LNCaP clone FGC (cell line): ENCODE measurements at regions not wholly inside any gene's neighbourhood (a gene's known extent, or its start where the extent isn't known, plus 50 kb on each side); places are given as distances from the start of the nearest gene placed in this dataset.

Experiments used
- DNase-seq: peaks from one replicate; pipeline ENCODE4 v3.0.0-alpha.2; 2011; ENCODE audit warnings: low read depth
- H3K4me3 ChIP-seq: 2 replicates; pipeline ENCODE4 v1.5.1; 2011; ENCODE audit warnings: mild to moderate bottlenecking, low read depth, low read length, control low read depth
- CTCF ChIP-seq: IDR thresholded peaks from 2 replicates; pipeline ENCODE4 v1.5.1; 2012; ENCODE audit warnings: mild to moderate bottlenecking; ENCODE audit not compliant: control insufficient read depth, insufficient read depth; ENCODE audit errors: extremely low read depth

DNA sequence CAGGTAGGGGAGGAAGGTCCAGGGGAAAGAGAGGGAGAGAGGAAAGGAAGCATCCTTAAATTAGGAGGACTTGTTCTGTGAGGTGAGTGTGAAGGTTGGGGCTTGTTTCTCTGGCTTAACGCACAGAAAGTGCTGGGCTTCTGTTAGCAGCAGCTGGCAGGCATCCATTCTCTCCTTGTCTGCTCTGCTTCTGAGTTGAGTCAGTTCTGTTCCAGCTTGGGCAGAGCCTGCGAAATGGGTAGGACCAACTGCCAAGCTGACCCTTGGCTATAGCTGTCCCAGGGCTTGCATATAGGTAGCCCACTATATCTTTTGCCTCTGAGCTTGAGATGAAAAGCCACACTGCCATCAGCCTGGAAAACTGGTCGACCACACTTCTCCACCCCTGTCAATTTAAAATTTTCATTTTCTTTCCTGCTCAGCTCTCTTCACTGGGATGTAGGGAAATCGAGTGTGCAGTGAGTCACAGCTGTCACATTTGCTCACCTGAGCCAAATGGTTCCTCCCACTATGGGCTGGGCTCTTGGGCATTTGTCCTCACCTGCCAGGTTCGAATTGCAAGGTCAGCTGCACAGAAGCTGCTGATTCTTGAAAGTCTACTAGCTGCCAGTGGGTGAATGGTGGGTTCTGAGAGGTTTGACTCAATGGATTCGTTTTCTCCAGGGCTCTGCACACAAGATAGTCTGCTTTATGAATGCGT lies 256.4 kb upstream of the PWP1 start:
- H3K4me3 ChIP-seq, result no peak overlapping the region
- DNase-seq, result peak; percentile 23
- TF ChIP-seq CTCF, result no peak

DNA sequence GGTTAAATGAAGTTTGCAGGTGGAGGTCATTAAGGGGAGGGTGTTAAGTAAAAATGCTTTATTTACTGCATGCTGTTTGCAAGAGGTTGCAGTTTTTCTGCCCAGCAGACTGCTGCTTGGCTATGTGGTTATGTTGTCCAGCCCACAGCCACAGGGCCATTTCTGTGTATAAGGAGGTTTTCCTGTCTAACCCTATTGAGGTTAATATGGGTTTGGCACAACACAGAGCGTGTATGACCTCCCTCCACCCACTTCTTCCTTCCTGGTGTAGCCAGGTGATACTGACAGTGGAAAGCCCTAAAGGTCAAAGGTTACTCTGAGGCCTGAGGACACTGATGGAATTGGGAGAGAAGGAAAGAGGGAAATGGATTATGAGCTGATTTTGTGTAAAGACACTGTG lies 253.7 kb upstream of the PWP1 start:
- DNase-seq, result no peak
- no peak for TF ChIP-seq CTCF
- H3K4me3 ChIP-seq, result no peak overlapping the region

GRCh38 chr12:107435072-107435471 lies 250.5 kb upstream of the PWP1 start:
- no peak overlapping the region for H3K4me3 ChIP-seq
- no peak for TF ChIP-seq CTCF
- no peak for DNase-seq

GRCh38 chr12:107435520-107435919 lies 250.1 kb upstream of the PWP1 start:
- TF ChIP-seq CTCF, result no peak
- DNase-seq, result no peak
- H3K4me3 ChIP-seq, result no peak overlapping the region

- no peak for DNase-seq
- H3K4me3 ChIP-seq, result no peak overlapping the region
- no peak for TF ChIP-seq CTCF
These were observed 249.2 kb upstream of the PWP1 start for GRCh38 chr12:107436376-107436775.

- H3K4me3 ChIP-seq, result no peak overlapping the region
- no peak for DNase-seq
- TF ChIP-seq CTCF, result no peak
These were observed 248.8 kb upstream of the PWP1 start for GRCh38 chr12:107436836-107437235.

DNA sequence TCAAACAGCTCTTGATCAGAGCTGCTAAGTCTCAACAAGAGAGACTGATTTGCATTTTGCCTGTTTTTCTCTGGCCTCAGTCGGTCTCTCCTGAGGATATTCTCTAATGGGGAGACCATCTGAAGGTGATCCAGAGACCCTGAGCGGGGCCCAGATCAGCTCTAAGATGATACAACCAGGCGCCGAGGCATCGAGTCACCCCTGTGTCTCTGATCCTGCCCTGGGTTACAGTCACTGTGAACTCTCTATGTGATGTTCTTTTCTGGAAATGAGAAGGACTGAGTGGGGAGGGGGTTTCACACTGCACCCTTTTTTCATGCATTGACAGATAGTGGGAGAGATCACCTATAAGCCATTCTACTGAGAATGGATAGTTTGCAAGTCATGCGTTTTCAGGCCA lies 247.6 kb upstream of the PWP1 start:
- H3K4me3 ChIP-seq, result no peak overlapping the region
- TF ChIP-seq CTCF, result no peak
- no peak for DNase-seq
